Vagina (tissue), 2 donors: ENCODE measurements at regions not wholly inside any gene's neighbourhood (a gene's known extent, or its start where the extent isn't known, plus 50 kb on each side); places are given as distances from the start of the nearest gene placed in this dataset.

Experiments
- DNase-seq, 2 donors: peaks; one replicate each; pipeline ENCODE4 v3.0.0-alpha.2; 2017; ENCODE audit errors: extremely low spot score in 2 of 2
- H3K27ac ChIP-seq: fragments of 200-600 bp; sonication (generic); one replicate; pipeline ENCODE4 v1.5.1; 2019
- H3K27me3 ChIP-seq: fragments of 200-600 bp; sonication (generic); one replicate; pipeline ENCODE4 v1.5.1; 2019
- H3K36me3 ChIP-seq, 2 donors: fragments of 200-600 bp; sonication (generic); one replicate each; pipeline ENCODE4 v1.5.1; 2017 to 2019
- H3K4me1 ChIP-seq: fragments of 200-600 bp; sonication (generic); one replicate; pipeline ENCODE4 v1.5.1; 2019
- H3K4me3 ChIP-seq, 2 donors: fragments of 200-600 bp; sonication (generic); 1 replicate in 1 of 2; 2 replicates in 1 of 2; pipeline ENCODE4 v1.5.1; 2016 to 2019
- H3K9me3 ChIP-seq: fragments of 200-600 bp; sonication (generic); one replicate; pipeline ENCODE4 v1.5.1; 2019
- POLR2A ChIP-seq, 2 donors: fragments of 450-650 bp; IDR thresholded peaks; one replicate each; pipeline ENCODE4 v1.6.1; 2017; ENCODE audit warnings: antibody characterized with exemption in 2 of 2, mild to moderate bottlenecking in 2 of 2, moderate library complexity in 2 of 2
- POLR2AphosphoS5 ChIP-seq, 2 donors: sonication (generic); formaldehyde crosslinking; IDR thresholded peaks; one replicate each; pipeline ENCODE4 v1.9.0; 2017; ENCODE audit warnings: antibody characterized with exemption in 2 of 2, mild to moderate bottlenecking in 2 of 2, low read depth in 1 of 2; ENCODE audit not compliant: insufficient read depth in 1 of 2
- intact Hi-C: fragments of 100-400 bp; cut with DNase I; formaldehyde crosslinking; loops from one replicate; pipeline ENCODE4 v1.15.1; 2023
- TF ChIP-seq, protein P1 (sequence below), 3 experiments: fragments of 450-650 bp in 2 of 3; fragments of 200-600 bp in 1 of 3; sonication (generic) in 1 of 3; IDR thresholded peaks; one replicate each; pipeline ENCODE4 v1.5.1; 2017 to 2019; ENCODE audit warnings: antibody characterized with exemption in 3 of 3, mild to moderate bottlenecking in 2 of 3, moderate library complexity in 2 of 3

DNA sequence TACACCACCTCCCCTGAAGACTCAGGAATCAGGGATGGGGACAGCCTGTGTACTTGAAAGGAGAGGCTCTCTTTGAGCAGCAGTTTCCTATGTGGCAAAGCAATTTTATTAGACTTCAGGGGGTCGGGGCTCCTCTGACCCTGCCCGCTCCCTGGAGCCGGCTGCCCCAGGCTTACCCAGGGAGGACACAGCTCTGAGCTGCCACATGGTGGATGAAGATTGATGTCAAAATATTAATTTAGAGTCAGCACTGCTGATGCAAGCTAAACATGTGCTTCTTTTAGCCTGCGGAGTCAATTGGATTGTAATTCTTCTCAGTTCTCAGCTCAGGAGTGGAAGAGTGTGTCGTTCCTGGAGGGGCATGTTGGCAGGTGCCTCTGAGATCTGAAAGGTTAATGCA lies 606.1 kb downstream of the KIF4B start:
- DNase-seq = no peak
- no peak overlapping the region for H3K4me3 ChIP-seq
- no peaks in the 10 kb centered on the region for H3K36me3 ChIP-seq
- intact Hi-C loops = no loop called here
- no peaks in the 10 kb centered on the region for H3K9me3 ChIP-seq
- no peaks in the 10 kb centered on the region for H3K4me1 ChIP-seq
- TF ChIP-seq POLR2A (IDR thresholded peaks at IDR 0.05) (no peak), POLR2AphosphoS5 (IDR thresholded peaks at IDR 0.05; ENCODE audit: insufficient read depth in 1 of 2, low read depth in 1 of 2) (no peak)
- TF ChIP-seq, protein P1, sequence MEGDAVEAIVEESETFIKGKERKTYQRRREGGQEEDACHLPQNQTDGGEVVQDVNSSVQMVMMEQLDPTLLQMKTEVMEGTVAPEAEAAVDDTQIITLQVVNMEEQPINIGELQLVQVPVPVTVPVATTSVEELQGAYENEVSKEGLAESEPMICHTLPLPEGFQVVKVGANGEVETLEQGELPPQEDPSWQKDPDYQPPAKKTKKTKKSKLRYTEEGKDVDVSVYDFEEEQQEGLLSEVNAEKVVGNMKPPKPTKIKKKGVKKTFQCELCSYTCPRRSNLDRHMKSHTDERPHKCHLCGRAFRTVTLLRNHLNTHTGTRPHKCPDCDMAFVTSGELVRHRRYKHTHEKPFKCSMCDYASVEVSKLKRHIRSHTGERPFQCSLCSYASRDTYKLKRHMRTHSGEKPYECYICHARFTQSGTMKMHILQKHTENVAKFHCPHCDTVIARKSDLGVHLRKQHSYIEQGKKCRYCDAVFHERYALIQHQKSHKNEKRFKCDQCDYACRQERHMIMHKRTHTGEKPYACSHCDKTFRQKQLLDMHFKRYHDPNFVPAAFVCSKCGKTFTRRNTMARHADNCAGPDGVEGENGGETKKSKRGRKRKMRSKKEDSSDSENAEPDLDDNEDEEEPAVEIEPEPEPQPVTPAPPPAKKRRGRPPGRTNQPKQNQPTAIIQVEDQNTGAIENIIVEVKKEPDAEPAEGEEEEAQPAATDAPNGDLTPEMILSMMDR (IDR thresholded peaks at IDR 0.05) = no peak
- no peak overlapping the region for H3K27ac ChIP-seq
- no peaks in the 10 kb centered on the region for H3K27me3 ChIP-seq

DNA sequence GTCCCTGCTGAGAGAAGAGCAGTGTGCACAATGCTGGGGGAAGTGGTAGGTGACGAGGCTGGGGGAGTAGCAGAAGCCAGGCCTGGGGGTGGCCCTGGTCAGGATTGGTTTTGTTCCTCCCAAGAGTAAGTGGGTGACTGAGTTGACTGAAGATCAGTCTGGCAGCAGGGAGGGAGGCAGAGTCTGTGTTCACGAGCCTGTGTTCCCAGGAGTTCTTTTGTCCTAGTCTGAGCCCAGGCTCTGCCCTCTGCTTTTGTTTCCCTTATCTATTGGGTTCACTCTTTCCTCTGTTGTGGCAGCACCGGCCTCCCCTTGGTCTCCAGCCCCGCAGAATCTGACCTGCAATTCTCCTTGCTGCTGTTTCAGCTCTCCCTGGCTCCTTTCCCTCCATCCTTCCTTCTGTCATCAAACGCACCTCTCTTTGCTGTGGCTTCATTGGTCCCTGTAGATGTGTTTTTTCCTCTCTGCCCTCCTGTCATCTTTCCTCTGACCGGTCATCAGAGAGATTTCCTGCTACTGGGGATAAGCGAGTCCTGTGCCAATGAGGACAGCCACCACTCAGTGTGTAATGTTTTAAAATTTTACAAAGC lies 607.4 kb downstream of the KIF4B start:
- TF ChIP-seq POLR2AphosphoS5 (IDR thresholded peaks at IDR 0.05; ENCODE audit: insufficient read depth in 1 of 2, low read depth in 1 of 2) (no peak), POLR2A (IDR thresholded peaks at IDR 0.05) (no peak)
- TF ChIP-seq, protein P1 (IDR thresholded peaks at IDR 0.05) = no peak
- Histone ChIP-seq H3K27me3 (no peaks in the 10 kb centered on the region), H3K9me3 (no peaks in the 10 kb centered on the region), H3K27ac (no peak overlapping the region), H3K4me3 (no peak overlapping the region), H3K4me1 (no peaks in the 10 kb centered on the region), H3K36me3 (no peaks in the 10 kb centered on the region)
- DNase-seq = no peak
- intact Hi-C loops = no loop called here

DNA sequence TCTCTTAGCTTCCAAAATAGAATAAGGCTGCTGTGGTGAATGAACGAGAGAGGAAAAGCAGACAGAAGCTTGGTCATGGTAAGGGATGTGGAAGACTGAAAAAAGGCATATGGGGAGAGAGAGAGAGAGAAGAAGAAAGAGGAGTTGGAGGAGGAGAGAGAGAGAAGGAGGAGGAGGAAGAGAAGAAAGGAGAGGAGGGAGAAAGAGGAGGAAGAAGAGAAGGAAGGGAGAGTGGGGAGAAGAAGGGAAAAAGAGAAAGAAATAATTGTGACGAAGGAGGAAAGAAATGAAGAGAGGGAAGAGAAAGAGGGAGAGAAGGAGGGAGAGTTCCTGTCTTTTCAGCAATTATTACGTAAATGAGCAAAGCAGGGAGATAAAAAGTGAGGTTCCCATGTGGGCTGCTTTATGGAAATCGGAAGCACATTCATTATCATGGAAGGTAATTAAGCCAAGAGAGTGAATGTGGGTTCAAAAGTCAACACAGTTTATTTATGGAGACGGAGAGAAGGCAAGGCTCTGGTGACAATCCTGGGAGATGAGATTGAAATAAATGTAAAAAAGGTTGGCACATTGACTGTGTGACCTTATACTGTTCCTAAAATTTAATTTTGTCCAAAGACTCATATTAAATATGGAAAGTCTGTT lies 611.2 kb downstream of the KIF4B start:
- Histone ChIP-seq H3K27ac (no peak overlapping the region), H3K4me1 (no peaks in the 10 kb centered on the region), H3K27me3 (no peaks in the 10 kb centered on the region), H3K9me3 (no peaks in the 10 kb centered on the region), H3K36me3 (no peaks in the 10 kb centered on the region), H3K4me3 (no peak overlapping the region)
- DNase-seq = no peak
- intact Hi-C loops = no loop called here
- TF ChIP-seq POLR2AphosphoS5 (IDR thresholded peaks at IDR 0.05; ENCODE audit: insufficient read depth in 1 of 2, low read depth in 1 of 2) (no peak), POLR2A (IDR thresholded peaks at IDR 0.05) (no peak)

DNA sequence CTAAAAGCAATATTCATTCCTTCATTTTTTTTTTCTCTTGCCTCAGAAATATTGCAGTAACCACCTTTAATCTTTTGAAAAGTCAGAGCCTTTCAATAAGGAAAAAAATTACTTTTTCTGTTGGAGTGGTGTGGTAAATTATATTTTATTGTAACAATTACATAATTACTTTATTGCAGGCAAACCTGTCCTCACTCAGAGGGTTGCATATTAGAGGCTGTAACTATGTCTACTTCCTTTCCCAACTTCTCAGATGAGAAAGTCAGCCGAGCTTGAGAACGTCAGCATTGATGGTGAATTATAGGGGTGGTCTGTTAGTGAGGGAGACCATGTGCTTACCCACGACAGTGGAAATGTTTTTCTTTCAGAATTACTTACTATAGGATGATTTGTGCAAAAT lies 611.8 kb downstream of the KIF4B start:
- intact Hi-C loops = no loop called here

DNA sequence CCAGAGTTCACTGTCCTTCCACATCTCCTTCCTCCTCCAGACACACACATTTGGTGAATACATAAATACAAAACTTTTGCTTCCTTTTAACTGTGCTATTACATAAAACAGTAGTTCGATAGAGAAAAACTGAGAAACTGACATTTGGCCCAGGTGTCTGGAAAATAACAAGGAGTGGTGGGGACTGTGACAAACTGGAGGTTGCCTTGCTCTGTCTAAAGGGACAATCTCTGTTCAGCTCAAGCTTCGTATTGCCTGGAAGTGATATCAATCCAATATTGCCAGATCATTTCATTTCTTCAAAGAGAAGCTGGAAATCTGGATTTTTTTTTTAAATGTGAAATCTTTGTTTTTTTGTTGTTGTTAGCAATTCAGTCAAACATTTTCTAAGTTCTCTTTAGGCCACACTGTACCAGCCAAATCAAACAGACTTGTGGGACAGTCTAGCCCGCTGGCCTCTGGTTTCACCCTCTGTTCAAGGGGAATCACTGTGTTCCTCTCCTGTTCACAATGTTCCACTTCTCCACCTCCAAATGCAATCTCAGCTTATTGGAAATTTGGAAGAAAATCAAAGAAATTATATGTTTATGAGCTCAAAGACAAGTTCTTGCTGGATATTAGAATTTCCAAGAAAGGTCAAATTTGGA lies 612.5 kb downstream of the KIF4B start:
- H3K36me3 ChIP-seq = no peaks in the 10 kb centered on the region
- H3K27me3 ChIP-seq = no peaks in the 10 kb centered on the region
- intact Hi-C loops = no loop called here
- H3K4me1 ChIP-seq = no peaks in the 10 kb centered on the region
- DNase-seq = no peak
- TF ChIP-seq, protein P1 (IDR thresholded peaks at IDR 0.05) = no peak
- TF ChIP-seq POLR2AphosphoS5 (IDR thresholded peaks at IDR 0.05; ENCODE audit: insufficient read depth in 1 of 2, low read depth in 1 of 2) = no peak
- TF ChIP-seq POLR2A (IDR thresholded peaks at IDR 0.05) = no peak
- H3K9me3 ChIP-seq = no peaks in the 10 kb centered on the region
- H3K4me3 ChIP-seq = no peak overlapping the region
- H3K27ac ChIP-seq = no peak overlapping the region

More for the DNA sequence above, 611.8 kb downstream of the KIF4B start:
- Histone ChIP-seq H3K36me3 (no peaks in the 10 kb centered on the region), H3K4me3 (no peak overlapping the region), H3K27ac (no peak overlapping the region), H3K4me1 (no peaks in the 10 kb centered on the region), H3K27me3 (no peaks in the 10 kb centered on the region), H3K9me3 (no peaks in the 10 kb centered on the region)
- DNase-seq = no peak
- TF ChIP-seq POLR2AphosphoS5 (IDR thresholded peaks at IDR 0.05; ENCODE audit: insufficient read depth in 1 of 2, low read depth in 1 of 2) (no peak), POLR2A (IDR thresholded peaks at IDR 0.05) (no peak)
- TF ChIP-seq, protein P1 (IDR thresholded peaks at IDR 0.05) = no peak
